Activated naive CD4-positive, alpha-beta T cell treated with anti-CD3 and anti-CD28 coated beads, Interleukin-2, amount 50 U/mL, for 72 hours (primary cell): ENCODE measurements at regions not wholly inside any gene's neighbourhood (a gene's known extent, or its start where the extent isn't known, plus 50 kb on each side); places are given as distances from the start of the nearest gene placed in this dataset.
"Not testable (repeated sequence)": the region's sequence is repeated elsewhere in the genome, so short reads cannot be mapped to it uniquely, and the experiment has no call there.

Experiments used
- ATAC-seq, 2 donors: fragments of 150-1000 bp; cut with Tn5 transposase; 2 replicates each; pipeline ENCODE4 v1.10.0; 2021; ENCODE audit warnings: mild to moderate bottlenecking in 2 of 2, moderate library complexity in 2 of 2
- DNase-seq, 2 donors: peaks; one replicate each; pipeline ENCODE4 v3.0.0; 2021 to 2022; ENCODE audit warnings: low spot score in 2 of 2
- H3K27ac Mint-ChIP-seq, 2 donors: one replicate each; pipeline ENCODE4 v1.8.0; 2022; ENCODE audit warnings: mild to moderate bottlenecking in 2 of 2, mixed read lengths in 2 of 2
- H3K36me3 Mint-ChIP-seq, 2 donors: one replicate each; pipeline ENCODE4 v1.8.0; 2022; ENCODE audit warnings: mixed read lengths in 2 of 2
- H3K9me3 Mint-ChIP-seq, 2 donors: one replicate each; pipeline ENCODE4 v1.8.0; 2022; ENCODE audit warnings: mixed read lengths in 2 of 2

- H3K27ac Mint-ChIP-seq, ATAC-seq, H3K36me3 Mint-ChIP-seq, DNase-seq: not testable (repeated sequence)
- H3K9me3 Mint-ChIP-seq = peaks cover 3 to 13% of the 10 kb centered on the region in 2 donors
Measured at GRCh38 chr7:76140259-76140658, 61.4 kb upstream of the SRRM3 start.

DNA sequence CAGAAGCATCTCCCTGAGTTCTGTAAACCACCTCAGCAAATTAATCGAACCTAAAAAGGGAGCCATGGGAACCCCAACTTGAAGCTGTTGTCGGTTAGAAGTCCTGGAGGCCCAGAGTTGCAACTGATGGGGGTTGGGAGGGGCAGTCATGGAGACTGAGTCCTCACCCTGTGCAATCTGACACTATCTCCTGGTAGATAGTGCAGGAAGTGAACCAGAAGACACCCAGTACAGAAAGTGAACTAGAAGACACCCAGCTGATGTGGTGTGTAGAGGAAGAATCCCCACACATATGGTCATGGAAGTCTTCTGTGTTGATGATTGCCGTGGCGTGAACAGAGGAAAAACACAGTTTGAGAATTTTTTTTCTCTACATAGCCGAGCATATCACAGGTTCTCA is 58.8 kb upstream of the SRRM3 start:
- Mint-ChIP-seq H3K27ac (peak overlapping the region; percentile 60 to 71), H3K9me3 (peaks cover 3 to 13% of the 10 kb centered on the region in 2 donors), H3K36me3 (no peaks in the 10 kb centered on the region)
- ATAC-seq (peak; percentile 34 to 97), DNase-seq (no peak)

DNA sequence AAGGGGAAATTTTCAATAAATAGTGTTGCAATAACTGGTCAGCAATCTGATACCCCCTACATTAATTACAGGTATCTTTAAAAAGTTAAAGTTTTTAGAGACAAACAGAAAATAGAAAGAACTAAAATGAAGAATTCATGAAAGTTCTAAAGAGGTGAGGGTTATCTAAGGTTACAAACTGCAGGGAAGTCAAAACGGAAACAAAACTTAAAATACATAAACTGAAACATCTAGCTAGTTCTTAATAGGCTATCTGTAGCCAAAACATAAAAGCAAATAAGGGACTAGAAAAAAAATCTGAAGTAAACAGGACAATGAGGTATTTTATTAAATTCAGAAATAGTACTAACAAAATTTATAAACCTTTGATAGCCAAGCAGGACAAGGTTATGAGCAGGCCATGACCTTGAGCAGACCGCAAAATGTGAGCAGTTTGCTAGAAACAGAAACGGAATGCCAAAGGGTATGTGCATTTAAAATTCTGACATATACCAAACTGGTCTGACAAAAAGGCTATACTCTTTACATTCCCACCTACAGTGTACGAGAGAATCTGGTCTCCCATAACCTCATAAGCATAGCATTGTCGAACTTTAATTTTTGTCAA is 56.9 kb upstream of the SRRM3 start:
- H3K27ac Mint-ChIP-seq = peak overlapping the region in 1 of 2 donors; percentile 16
- not testable (repeated sequence) for H3K9me3 Mint-ChIP-seq, H3K36me3 Mint-ChIP-seq, DNase-seq, ATAC-seq

DNA sequence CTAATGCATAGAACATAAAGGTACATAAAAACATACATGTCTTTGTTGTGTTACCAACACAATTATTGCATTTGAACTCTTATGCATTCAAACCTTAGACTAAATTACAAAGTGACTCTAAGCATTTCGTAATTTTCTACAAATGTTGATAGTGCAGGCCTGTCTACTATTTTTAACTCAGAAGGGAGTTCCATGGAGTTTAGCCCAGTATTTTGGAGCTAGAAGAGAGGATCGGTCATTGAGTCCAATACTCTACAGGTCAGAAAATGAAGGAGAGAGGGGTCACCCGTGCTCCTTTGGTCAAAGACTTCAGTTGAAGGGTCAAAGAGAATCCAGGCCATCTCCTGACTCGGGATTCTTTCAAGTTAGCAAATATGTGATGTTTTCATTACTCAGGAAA is 55.3 kb upstream of the SRRM3 start:
- ATAC-seq (no peak), DNase-seq (no peak)
- H3K9me3 Mint-ChIP-seq = peaks cover 0 to 3% of the 10 kb centered on the region in 2 donors
- H3K27ac Mint-ChIP-seq = no peak overlapping the region
- no peaks in the 10 kb centered on the region for H3K36me3 Mint-ChIP-seq

GRCh38 chr7:76148947-76149346 is 52.7 kb upstream of the SRRM3 start:
- not testable (repeated sequence) for ATAC-seq

DNA sequence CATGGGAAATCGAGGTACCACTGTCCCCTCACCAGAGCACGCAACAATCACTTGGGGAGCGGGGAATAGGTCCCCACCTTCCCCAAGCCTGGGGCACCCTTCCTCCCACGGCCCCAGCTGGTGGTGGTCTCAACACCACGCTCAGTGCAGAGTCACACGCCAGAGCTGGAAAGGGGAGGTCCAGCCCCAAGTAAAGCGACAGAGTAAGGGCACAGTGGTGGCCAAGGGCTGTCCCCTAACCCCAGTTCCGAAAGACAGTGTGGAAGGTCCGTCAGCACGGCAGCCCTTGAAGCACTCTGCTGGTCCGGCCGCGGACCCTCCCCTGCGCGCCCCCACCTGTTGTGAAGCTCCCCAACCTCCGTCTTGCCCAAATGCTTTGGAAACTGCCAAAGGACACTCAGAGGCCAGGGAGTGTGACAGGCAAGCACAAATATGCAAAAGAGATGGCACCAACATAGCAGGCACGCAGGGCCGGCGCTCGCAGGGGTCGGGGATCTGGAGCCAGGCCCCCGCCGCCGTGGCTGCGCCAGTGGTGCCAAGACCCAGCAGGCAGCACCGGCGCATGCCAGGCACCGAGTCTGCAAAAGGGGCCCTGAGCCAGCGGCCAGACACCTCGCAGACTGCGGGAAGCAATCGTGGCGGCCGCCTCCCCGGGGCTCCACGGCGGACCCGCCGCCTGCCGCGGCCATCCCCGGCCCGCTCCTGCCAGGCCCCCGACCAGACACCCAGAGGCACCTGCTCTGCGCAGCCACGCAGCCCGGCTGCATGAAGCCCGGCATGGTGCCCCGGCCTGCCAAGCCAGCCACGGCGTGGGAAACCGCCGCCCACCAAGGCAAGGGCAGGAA is 51.6 kb upstream of the SRRM3 start:
- ATAC-seq = no peak
- H3K9me3 Mint-ChIP-seq = no peaks in the 10 kb centered on the region
- no peak for DNase-seq
- no peak overlapping the region for H3K27ac Mint-ChIP-seq
- H3K36me3 Mint-ChIP-seq = no peaks in the 10 kb centered on the region

More at GRCh38 chr7:76148947-76149346, 52.7 kb upstream of the SRRM3 start:
- not testable (repeated sequence) for DNase-seq, H3K27ac Mint-ChIP-seq, H3K9me3 Mint-ChIP-seq, H3K36me3 Mint-ChIP-seq
